ENCODE measurements at regions not wholly inside any gene's neighbourhood (a gene's known extent, or its start where the extent isn't known, plus 50 kb on each side); places are given as distances from the start of the nearest gene placed in this dataset.

DNA sequence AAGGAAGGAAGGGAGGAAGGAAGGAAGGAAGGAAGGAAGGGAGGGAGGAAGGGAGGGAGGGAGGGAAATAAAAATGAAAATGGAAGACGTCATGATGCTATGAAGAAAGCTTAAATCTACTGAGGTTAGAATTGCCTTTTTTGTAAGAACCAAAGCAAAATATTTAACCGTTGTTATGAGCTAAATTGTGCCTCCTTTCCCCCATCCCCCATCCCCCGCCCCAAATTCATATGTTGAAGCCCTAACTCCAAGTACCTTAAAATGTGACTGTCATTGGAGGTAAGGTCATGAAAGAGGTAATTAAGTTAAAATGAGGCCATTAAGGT, 80.1 kb upstream of the CXADR start:
- TF ChIP-seq CTCF (conservative IDR thresholded peaks at IDR 0.05) (no peak), ZFX (IDR thresholded peaks at IDR 0.05) (no peak)

Measured in C4-2B (cell line).